ENCODE measurements at regions not wholly inside any gene's neighbourhood (a gene's known extent, or its start where the extent isn't known, plus 50 kb on each side); places are given as distances from the start of the nearest gene placed in this dataset.
"Not testable (repeated sequence)": the region's sequence is repeated elsewhere in the genome, so short reads cannot be mapped to it uniquely, and the experiment has no call there.

- no peak for DNase-seq
- no peak for ATAC-seq
- intact Hi-C loops (cut with DNase I) = no loop called here
Observed at GRCh38 chr6:865846-866245, 172.9 kb upstream of the EXOC2 start.

GRCh38 chr6:863831-864230 lies 170.9 kb upstream of the EXOC2 start:
- ATAC-seq (no peak), DNase-seq (no peak)
- intact Hi-C loops (cut with DNase I) = no loop called here

DNA sequence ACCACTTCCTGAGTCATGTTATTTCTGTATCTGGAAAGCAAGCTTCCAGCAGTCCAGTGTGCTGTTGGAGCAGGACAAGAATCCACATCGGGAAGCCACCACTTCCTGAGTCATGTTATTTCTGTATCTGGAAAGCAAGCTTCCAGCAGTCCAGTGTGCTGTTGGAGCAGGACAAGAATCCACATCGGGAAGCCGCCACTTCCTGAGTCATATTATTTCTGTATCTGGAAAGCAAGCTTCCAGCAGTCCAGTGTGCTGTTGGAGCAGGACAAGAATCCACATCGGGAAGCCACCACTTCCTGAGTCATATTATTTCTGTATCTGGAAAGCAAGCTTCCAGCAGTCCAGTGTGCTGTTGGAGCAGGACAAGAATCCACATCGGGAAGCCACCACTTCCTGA lies 170.2 kb upstream of the EXOC2 start:
- ATAC-seq; intact Hi-C loops (cut with DNase I): not testable (repeated sequence)
- peak; percentile 63 for DNase-seq

- ATAC-seq (no peak), DNase-seq (no peak)
- intact Hi-C loops (cut with DNase I) = no loop called here
Observed at GRCh38 chr6:859936-860335, 167.0 kb upstream of the EXOC2 start.

DNA sequence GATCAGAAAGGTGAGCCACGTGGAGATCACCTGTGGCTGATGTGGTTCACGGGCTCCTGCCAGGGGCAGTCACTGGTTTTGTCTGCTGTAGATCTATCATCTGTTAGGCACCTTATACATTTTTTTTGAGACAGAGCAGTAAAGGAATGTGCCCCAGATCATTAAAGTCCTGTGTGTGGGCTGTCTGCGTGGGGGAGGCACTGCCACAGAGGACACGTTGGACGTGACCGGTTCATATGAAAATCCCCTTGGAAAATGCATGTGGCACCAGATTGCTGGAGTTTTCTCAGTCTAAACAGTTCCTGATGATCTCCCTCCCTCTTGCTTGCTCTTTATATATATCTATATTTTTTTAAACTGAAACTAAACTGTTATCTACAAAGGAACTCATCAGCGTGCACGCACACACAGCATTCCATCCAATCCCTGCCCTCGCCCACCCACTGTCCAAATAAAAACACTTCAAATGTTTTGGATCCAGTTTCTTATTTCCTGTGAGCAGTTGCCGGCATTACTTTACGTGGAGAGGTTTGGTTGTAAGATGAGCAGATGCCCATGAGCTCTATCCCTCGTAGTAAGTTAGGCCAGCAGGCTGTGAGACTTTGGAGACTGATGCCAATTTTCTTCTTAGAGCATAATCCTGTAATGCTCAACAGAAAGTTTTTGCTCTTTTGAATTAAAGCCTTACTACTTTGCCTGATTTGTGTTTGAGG lies 161.6 kb upstream of the EXOC2 start:
- ATAC-seq (no peak), DNase-seq (no peak)
- intact Hi-C loops (cut with DNase I) = no loop called here

DNA sequence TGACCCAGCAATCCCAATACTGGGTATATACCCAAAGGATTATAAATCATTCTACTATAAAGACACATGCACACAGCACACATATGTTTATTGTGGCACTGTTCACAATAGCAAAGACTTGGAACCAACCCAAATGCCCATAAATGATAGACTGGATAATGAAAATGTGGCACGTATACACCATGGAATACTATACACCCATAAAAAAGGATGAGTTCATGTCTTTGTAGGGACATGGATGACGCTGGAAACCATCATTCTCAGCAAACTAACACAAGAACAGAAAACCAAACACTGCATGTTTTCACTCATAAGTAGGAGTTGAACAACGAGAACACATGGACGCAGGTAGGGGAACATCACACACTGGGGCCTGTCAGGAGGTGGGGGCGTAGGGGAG lies 159.3 kb upstream of the EXOC2 start:
- ATAC-seq; intact Hi-C loops (cut with DNase I); DNase-seq: not testable (repeated sequence)

DNA sequence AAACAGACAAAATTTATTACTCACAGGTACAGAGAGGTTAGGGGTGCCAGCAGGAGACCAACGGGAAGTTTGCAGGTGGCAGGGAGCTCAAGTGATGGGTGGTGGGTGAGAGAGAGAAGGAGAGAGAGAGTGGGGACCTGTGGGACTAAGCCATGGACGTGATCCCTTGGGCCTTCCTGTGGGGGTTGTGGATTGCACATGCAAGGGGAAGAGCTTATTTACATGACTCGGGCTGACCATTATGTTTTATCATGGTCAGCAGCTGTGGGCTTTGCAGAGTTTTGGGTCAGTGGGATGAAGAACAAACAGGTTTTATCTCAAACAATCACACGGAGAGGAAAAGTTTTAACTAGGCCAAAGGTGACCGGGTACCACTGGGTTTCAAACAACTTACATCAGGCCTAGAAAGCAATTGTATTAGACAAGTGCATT lies 156.2 kb upstream of the EXOC2 start:
- no peak for DNase-seq
- intact Hi-C loops (cut with DNase I) = no loop called here
- no peak for ATAC-seq

- no peak for DNase-seq
- ATAC-seq = no peak
- intact Hi-C loops (cut with DNase I) = no loop called here
Observed at GRCh38 chr6:845566-845965, 152.6 kb upstream of the EXOC2 start.

DNA sequence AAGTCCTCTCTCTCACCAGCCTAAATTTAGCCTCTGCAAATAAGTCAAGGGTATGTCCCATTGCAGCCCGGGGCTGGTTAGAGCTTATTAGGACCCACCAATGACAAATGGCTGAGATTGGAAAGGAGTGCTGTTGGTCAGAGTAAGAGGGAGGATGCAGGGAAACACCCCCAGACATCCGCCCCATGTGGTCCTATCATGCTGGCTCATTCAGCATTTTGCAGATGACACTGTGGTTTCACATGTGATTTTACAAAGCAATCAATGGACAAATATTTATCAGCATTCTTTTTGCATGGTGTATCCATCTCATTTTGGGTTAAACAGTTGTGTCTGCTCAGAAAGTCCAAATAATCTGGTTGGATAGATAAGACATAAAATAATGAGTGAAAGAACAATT lies 152.2 kb upstream of the EXOC2 start:
- no peak for ATAC-seq
- intact Hi-C loops (cut with DNase I) = no loop called here
- no peak for DNase-seq

DNA sequence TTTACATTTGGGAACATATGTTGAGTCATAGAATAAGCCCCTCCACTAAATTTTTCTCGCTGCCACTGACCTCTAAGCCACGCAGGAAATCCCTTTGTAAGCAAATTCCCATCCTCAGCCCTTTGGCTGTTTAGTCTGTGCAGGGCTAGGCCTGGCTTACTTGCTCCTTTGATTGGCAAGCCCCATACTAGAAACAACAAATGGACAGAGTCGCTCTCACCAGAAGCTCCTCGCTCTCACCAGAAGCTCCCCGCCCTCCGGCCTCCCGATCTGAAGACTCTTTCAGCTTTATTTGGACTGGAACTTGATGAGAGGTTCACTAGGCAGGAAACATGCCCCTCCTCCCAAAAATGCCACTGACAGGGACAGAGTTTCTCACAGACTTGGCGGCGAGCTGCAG lies 149.2 kb upstream of the EXOC2 start:
- intact Hi-C loops (cut with DNase I) = no loop called here
- DNase-seq (peak; percentile 35), ATAC-seq (no peak)

DNA sequence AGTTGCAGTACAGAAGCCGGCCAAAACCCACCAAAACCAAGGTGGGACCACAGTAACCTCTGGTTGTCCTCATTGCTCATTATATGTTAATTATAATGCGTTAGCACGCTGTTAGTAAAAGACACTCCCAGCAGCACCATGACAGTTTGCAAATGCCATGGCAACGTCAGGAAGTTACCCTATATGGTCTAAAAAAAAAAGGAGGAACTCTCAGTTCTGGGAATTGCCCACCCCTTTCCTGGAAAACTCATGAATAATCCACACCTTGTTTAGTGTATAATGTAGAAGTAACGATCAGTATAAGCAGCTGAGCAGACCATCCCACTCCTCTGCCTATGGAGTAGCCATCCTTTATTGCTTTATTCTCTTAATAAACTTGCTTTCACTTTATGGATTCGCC lies 148.6 kb upstream of the EXOC2 start:
- ATAC-seq (no peak), DNase-seq (no peak)
- intact Hi-C loops (cut with DNase I) = no loop called here

DNA sequence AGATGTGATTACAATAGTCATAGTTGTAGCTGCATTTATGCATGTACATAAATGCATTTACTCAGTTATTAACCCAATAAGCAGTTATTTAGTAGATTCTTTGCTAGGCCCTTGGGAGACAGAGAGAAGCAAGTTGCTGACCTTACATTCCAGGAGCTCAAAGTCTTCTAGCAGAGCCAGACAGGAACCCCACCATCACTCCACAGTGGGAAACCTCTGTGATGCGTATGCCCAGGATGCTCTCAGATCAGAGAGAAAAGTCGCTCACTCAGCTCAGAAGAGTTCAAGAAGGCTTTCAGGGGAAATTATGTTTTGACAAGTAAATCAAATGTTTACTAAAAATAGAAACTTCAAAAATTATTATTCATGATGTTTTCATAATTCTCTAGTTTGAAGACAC lies 146.3 kb upstream of the EXOC2 start:
- DNase-seq (no peak), ATAC-seq (no peak)
- intact Hi-C loops (cut with DNase I) = no loop called here

DNA sequence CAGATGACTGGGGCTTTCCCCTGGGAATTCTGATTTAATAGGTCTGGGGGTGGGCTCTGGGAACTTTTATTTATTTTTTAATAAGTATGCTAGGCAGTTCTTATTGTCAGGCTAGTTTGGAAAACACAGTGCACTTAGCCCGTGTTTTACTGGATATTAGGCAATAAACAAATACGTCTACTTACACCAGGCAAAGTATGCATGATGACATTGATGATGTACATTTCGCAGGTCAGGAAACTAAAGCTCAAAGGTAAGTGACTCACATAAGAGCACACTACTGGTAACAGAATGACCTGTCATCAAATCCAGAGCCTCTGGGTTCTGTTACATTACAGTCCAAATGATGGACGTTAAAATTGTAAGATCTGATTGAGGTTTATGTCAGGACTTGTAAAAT lies 144.4 kb upstream of the EXOC2 start:
- intact Hi-C loops (cut with DNase I) = no loop called here
- DNase-seq (no peak), ATAC-seq (no peak)

- ATAC-seq = peak; percentile 65 to 93
Observed at GRCh38 chr6:836276-836853, 143.4 kb upstream of the EXOC2 start.

DNA sequence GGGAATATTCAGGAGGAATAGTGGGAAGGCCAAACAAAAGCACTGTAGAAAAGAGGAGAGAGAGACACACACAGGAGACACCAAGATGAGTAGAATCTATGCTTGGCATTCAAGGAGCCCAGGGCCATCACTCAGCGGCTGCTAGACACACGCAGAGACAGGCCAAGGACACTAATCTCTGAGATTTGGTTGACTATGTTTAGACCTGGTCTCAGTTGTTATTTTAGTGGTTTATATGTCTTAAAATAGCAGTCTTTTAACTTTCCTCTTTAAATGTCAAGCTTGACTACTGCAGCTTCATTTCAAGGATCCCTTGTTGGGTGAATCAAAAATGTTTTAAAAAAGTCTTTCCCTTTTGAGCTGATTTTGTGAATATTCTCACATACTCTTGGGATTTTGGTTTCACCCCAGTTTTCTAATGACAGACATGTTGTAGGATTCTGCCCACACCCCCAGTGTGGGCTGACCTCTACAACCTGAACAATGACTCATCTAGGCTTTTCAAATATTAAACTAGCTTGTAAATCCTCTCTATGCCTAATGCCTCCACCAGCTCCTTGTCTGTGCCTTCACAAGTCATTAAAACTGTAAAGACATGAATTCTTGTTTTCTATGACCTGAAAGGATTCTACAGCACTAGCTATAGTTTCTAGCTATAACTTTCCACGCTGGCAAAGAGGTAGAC lies 142.7 kb upstream of the EXOC2 start:
- intact Hi-C loops (cut with DNase I) = no loop called here
- no peak for DNase-seq
- peak; percentile 77 to 87 for ATAC-seq

More at GRCh38 chr6:836276-836853, 143.4 kb upstream of the EXOC2 start:
- intact Hi-C loops (cut with DNase I) = no loop called here
- no peak for DNase-seq

- no peak for ATAC-seq
- intact Hi-C loops (cut with DNase I) = no loop called here
- no peak for DNase-seq
Observed at GRCh38 chr6:834866-835265, 141.9 kb upstream of the EXOC2 start.

DNA sequence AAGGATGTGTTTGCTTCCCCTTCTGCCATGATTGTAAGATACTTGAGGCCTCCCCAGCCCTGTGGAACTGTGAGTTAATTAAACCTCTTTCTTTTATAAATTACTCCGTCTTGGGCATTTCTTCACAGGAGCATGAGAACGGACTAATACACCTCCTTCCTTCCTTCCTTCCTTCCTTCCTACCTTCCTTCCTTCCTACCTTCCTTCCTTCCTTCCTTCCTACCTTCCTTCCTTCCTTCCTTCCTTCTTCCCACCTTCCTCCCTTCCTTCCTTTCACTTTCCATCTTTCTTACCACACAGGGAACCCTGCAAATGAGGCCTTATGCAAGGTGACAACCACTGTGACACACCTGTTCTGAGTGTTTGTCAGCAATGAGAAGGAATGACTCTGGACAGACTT lies 141.3 kb upstream of the EXOC2 start:
- ATAC-seq = no peak
- intact Hi-C loops (cut with DNase I) = no loop called here
- no peak for DNase-seq

DNA sequence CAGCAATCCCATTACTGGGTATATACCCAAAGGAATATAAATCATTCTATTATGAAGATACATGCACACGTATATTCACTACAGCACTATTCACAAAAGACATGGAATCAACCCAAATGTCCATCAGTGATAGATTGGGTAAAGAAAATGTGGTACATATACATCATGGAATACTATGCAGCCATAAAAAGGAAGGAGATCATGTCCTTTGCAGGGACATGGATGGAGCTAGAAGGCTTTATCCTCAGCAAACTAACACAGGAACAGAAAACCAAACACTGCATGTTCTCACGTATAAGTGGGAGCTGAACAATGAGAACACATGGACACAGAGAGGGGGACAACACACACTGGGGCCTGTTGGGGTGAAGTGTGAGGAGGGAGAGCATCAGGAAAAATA lies 139.9 kb upstream of the EXOC2 start:
- ATAC-seq; intact Hi-C loops (cut with DNase I); DNase-seq: not testable (repeated sequence)

DNA sequence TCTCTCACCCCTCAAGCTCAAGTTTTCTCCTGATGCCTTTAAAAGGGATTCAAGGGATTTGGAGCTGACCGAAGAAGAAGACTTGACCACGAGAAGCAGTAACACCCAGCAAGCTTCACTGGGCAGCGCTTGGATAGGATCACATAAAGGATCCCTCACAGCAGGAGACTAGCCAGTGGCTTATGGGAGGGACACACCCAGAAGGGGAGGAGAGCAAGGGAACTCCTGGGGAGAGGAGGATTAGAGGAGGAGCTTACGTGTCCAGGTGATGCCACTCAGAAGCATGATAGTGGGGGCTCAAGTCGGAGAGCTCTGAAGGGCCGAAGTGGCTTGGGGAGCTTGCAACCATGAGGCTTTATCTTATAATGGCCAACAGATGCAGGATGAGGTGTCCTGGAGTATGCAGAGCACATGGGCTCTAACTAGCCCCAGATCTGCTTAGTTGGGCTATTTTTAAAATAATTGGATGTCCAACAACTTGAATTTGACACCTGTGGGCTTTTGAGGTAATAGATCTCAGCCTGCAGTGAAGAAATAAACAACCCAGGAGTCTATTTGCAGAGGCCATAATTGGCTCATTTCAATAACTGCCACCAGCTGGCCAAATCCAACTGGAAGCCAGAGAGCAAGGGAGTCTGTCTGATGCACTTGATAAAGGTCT lies 137.9 kb upstream of the EXOC2 start:
- intact Hi-C loops (cut with DNase I) = no loop called here
- ATAC-seq (no peak), DNase-seq (no peak)

GRCh38 chr6:829656-830055 lies 136.7 kb upstream of the EXOC2 start:
- no peak for ATAC-seq
- intact Hi-C loops (cut with DNase I) = no loop called here
- no peak for DNase-seq

Data from left cardiac atrium (tissue), 4 donors.